ENCODE measurements at regions not wholly inside any gene's neighbourhood (a gene's known extent, or its start where the extent isn't known, plus 50 kb on each side); places are given as distances from the start of the nearest gene placed in this dataset.

- TF ChIP-seq CTCF (IDR thresholded peaks at IDR 0.05) (no peak), POLR2A (IDR thresholded peaks at IDR 0.05) (no peak)
Observed at GRCh38 chr13:40171566-40171965, 494.9 kb downstream of the FOXO1 start.

Measured in right lobe of liver (tissue), 4 donors.